ENCODE measurements at regions not wholly inside any gene's neighbourhood (a gene's known extent, or its start where the extent isn't known, plus 50 kb on each side); places are given as distances from the start of the nearest gene placed in this dataset.

GRCh38 chr13:59409634-59410200 lies 754.0 kb downstream of the DIAPH3 start:
- H3K9me3 ChIP-seq (ENCODE audit: low read length): no peaks in the 10 kb centered on the region
- ATAC-seq: no peak
- no peaks in the 10 kb centered on the region for H3K79me2 ChIP-seq (ENCODE audit: insufficient read depth, low read length)
- in situ Hi-C loops (cut with HindIII; ENCODE audit: extremely low pct_ligation_motif_present, low pct_unique_long_range_greater_than_20kb): no loop called here
- POLR2A ChIA-PET: no interaction called here
- no TSS peak for BruUV-seq (replicated peaks)
- H3K27ac ChIP-seq (ENCODE audit: extremely low read length, insufficient read depth, low read length): no peak overlapping the region
- H3K4me3 ChIP-seq (replicated peaks in 1 of 3; ENCODE audit: insufficient read depth in 1 of 3, low read depth in 2 of 3, low read length in 3 of 3): no peak overlapping the region
- H3K36me3 ChIP-seq (replicated peaks in 1 of 2; ENCODE audit: control insufficient read depth in 1 of 2, insufficient read depth in 2 of 2, low read length in 2 of 2): no peaks in the 10 kb centered on the region
- intact Hi-C loops (cut with micrococcal nuclease; ENCODE audit: unreplicated experiment): no loop called here
- H4K20me1 ChIP-seq (ENCODE audit: insufficient read depth, low read length): no peaks in the 10 kb centered on the region
- 46% methylated on average over 8 of the region's 8 CpGs for WGBS (ENCODE audit: low lambda C conversion rate)
- TF ChIP-seq FOXO4 (CRISPR knock-in tag; conservative IDR thresholded peaks at IDR 0.05) (no peak), BORCS8-MEF2B (CRISPR knock-in tag; IDR thresholded peaks at IDR 0.05) (no peak), TRIM24 (CRISPR knock-in tag; IDR thresholded peaks at IDR 0.05) (no peak), TFDP2 (CRISPR knock-in tag; IDR thresholded peaks at IDR 0.05) (no peak), ZNF446 (CRISPR knock-in tag; IDR thresholded peaks at IDR 0.05) (no peak), MTA1 (CRISPR knock-in tag; IDR thresholded peaks at IDR 0.05; ENCODE audit: borderline replicate concordance) (no peak), FOXA1 (IDR thresholded peaks at IDR 0.05) (no peak), FOXA1 (CRISPR knock-in tag; IDR thresholded peaks at IDR 0.05) (no peak), NFKB2 (CRISPR knock-in tag; IDR thresholded peaks at IDR 0.05; ENCODE audit: borderline replicate concordance) (no peak), ZNF543 (CRISPR knock-in tag; IDR thresholded peaks at IDR 0.05) (no peak), PTBP1 (IDR thresholded peaks at IDR 0.05; ENCODE audit: low read depth, low read length, poor library complexity, severe bottlenecking) (no peak), GATAD1 (CRISPR knock-in tag; IDR thresholded peaks at IDR 0.05) (no peak), ZNF550 (CRISPR knock-in tag; IDR thresholded peaks at IDR 0.05; ENCODE audit: borderline replicate concordance) (no peak), ZNF547 (CRISPR knock-in tag; IDR thresholded peaks at IDR 0.05) (no peak), ZNF136 (CRISPR knock-in tag; IDR thresholded peaks at IDR 0.05; ENCODE audit: low read depth) (no peak), ZBTB38 (CRISPR knock-in tag; IDR thresholded peaks at IDR 0.05) (no peak), ZUFSP (CRISPR knock-in tag; IDR thresholded peaks at IDR 0.05; ENCODE audit: borderline replicate concordance) (no peak)
- H3K4me1 ChIP-seq (ENCODE audit: insufficient read depth, low read length): no peaks in the 10 kb centered on the region
- H3K4me2 ChIP-seq (ENCODE audit: low read depth, low read length): no peak overlapping the region
- CTCF ChIA-PET (ENCODE audit: low intra/inter-chr PET ratio, low total read pairs): no interaction called here
- no peak for FAIRE-seq
- no peak overlapping the region for H3K9ac ChIP-seq (ENCODE audit: insufficient read depth, low read depth, low read length)
- no peak for DNase-seq (ENCODE audit: low spot score)
- no peaks in the 10 kb centered on the region; a peak in 1 of 5 replicates for H3K27me3 ChIP-seq (ENCODE audit: control insufficient read depth in 1 of 2, insufficient read depth in 2 of 2, low read length in 2 of 2)
- no peak overlapping the region for H2AFZ ChIP-seq (ENCODE audit: low read length)

Data from HepG2 (cell line).